HG03064 (cell line): ENCODE measurements at regions not wholly inside any gene's neighbourhood (a gene's known extent, or its start where the extent isn't known, plus 50 kb on each side); places are given as distances from the start of the nearest gene placed in this dataset.
"Not testable (repeated sequence)": the region's sequence is repeated elsewhere in the genome, so short reads cannot be mapped to it uniquely, and the experiment has no call there.

Experiments
- ATAC-seq: cut with Tn5 transposase; IDR thresholded peaks from one replicate; pipeline ENCODE4 v1.9.1; 2021; ENCODE audit warnings: low read depth; ENCODE audit not compliant: unreplicated experiment

- ATAC-seq = no peak
These were observed 96.3 kb upstream of the THUMPD2 start for GRCh38 chr2:39875182-39875913.

- no peak for ATAC-seq
These were observed 95.2 kb upstream of the THUMPD2 start for GRCh38 chr2:39874236-39874635.

DNA sequence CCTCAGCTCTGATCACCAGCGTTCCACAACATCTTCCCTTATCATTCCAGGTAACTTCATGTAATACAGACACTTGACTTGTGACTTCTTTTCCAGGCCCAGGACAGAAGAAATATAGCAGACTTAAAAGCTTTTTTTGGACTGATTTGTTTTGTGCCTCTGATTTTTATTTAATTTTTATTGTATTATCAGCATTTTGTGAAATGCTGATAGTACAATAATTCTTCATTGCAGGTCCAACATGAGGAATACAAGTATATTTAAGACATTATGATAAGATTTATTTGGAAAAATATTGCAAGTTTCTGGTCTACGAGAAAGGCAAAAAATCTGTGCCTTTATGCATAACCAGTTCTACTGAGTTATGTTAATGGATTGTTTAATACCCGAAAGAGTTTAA lies 94.5 kb upstream of the THUMPD2 start:
- no peak for ATAC-seq

- no peak for ATAC-seq
These were observed 93.7 kb upstream of the THUMPD2 start for GRCh38 chr2:39872748-39873147.

GRCh38 chr2:39871291-39871761 lies 92.3 kb upstream of the THUMPD2 start:
- ATAC-seq = no peak

DNA sequence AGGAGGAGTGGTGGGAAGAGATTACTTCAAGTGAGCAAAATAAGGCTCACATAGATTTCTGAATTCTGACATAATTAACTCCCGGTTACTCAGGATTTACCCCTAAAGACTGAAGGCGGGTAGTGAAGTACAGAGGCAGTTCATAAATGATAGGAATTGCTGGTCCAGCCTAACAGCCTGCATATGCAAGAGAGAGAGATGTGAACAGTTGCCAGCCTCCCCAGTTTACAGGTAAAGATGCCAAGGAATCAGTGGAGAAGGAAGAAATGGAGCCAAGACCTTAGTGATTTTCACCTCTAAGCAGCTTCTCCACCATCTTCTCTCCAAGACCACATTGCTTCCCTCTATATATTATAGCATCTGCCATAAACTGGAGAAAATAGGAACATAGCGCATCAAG lies 91.8 kb upstream of the THUMPD2 start:
- ATAC-seq = no peak

DNA sequence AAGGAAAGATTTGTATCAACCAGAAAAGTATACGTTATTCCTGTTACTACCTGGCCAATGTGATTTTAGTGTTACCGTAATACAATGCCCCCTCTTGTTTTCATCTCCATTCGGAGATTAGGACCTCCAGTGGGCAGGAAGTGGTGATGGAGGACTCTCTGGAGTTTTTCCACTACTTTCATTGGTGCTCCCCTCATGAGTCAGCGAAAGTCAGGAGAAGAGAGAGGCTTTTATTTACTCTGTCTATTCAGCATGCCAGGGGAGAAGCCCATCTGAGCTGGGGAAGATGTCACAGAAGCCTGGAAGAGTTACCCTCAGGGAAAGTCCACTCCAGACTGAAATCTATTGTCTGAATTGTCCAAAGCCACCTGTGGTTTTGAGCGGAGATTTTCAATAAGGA lies 88.2 kb upstream of the THUMPD2 start:
- no peak for ATAC-seq

DNA sequence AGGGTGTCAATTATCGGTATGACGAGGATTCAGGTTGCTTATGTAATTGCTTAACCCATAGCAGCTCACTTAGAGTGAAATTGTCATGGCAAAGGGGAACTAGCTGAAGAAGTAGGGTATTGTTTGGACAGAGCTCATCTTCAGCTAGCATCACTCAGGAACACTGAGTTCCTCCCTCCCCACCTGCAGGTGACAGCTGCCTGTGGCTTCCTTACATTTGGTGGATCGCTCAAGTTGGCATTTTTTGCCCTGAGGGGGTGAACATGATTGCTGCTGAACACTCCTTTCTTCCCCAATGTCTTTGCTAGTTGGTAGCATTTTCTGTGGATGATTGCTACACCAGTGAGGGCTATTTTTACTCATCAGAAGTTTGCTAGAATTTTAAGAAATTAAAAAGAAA lies 86.7 kb upstream of the THUMPD2 start:
- ATAC-seq = no peak

DNA sequence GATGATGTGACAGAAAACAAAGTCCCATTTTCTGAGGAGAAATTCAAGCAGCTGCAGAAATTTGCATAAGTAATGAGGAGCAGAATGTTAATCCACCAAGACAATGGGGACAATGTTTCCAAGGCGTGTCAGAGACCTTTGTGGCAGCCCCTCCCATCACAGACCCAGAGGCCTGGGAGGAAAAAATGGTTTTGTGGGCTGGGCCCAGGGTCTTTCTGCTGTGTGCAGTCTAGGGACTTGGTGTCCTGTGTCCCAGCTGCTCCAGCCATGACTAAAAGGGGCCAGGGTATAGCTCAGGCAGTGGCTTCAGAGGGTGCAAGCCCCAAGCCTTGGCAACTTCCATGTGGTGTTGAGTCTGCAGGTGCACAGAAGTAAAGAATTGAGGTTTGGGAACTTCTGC lies 84.6 kb upstream of the THUMPD2 start:
- not testable (repeated sequence) for ATAC-seq

GRCh38 chr2:39860538-39860937 lies 81.5 kb upstream of the THUMPD2 start:
- ATAC-seq = no peak

GRCh38 chr2:39858677-39859076 lies 79.6 kb upstream of the THUMPD2 start:
- no peak for ATAC-seq

GRCh38 chr2:39855856-39856255 lies 76.8 kb upstream of the THUMPD2 start:
- ATAC-seq = no peak

DNA sequence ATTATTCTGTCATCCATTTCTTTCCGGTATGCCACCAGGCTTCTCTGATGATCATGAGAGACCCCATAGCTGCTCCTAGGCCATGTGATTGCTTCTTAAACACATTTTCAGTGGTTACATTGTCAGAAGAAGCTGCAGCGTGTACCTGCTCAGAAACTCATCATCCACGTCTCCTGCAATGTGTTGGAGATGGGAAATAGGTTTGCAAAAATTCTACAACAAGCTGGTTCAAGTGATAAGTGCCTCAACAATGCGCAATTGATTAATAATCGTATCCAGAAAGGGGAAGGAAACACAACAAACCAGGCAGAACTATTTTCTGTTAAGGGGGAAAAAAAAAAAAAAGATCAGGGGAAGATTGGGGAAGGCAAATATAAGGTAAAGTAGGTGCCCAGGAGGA lies 75.7 kb upstream of the THUMPD2 start:
- no peak for ATAC-seq

- ATAC-seq = no peak
These were observed 73.8 kb upstream of the THUMPD2 start for GRCh38 chr2:39852831-39853230.

DNA sequence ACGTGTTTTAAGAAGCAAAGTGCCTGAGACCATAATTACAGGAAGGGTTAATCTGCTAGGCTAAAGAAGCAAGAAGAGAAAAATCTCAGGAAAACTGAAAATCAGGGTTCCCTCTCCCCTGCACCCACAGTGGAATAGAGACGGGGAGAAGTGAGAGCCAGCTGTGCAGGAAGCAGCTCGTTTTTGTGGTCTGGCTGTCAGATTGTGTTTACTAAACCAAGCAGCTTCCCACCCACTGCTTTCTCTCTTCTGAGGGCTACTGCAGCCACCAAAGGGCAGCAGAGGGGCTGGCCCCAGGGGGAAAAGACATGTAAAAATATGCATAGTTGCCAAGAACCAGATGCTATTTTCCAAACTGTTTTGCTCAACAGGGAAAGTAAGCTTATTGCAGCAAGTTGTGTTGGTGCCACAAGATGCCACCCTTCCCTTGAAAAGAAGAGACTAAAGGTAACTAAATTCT lies 72.6 kb upstream of the THUMPD2 start:
- no peak for ATAC-seq

GRCh38 chr2:39851251-39851650 lies 72.2 kb upstream of the THUMPD2 start:
- ATAC-seq = no peak

- ATAC-seq = no peak
These were observed 71.0 kb upstream of the THUMPD2 start for GRCh38 chr2:39849982-39850526.

- no peak for ATAC-seq
These were observed 70.0 kb upstream of the THUMPD2 start for GRCh38 chr2:39849064-39849463.

GRCh38 chr2:39845460-39846146 lies 66.5 kb upstream of the THUMPD2 start:
- no peak for ATAC-seq

DNA sequence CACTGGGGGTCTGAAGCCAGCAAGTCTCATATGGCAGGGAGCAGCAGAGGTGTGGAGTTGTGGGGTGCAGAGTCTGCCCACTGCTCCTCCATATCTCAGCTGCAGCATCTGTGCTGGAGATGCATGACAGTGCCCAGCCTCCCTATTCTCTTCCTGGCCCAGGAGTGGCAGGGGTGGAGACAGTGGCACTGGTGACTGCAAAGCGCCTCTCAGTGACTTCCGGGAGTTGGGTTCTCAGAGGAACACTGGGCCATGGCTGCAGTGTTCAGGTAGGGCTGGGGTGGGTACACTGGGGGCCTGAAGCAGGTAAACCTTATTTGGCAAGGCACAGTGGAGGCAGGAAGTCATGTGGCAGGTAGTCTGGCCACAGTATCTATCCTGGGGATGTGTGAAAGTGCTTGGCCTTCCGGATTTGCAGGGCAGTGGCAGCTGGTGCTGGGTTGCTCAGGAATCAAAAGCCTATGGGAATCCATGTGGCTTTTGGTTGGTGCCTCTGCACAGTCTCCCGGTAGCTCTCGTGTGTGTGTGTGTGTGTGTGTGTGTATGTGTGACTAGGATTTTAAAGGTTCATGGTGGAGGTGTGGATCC lies 60.3 kb upstream of the THUMPD2 start:
- no peak for ATAC-seq

- no peak for ATAC-seq
These were observed 59.5 kb upstream of the THUMPD2 start for GRCh38 chr2:39838589-39838988.
